Heart left ventricle (tissue), 16 donors: ENCODE measurements at regions not wholly inside any gene's neighbourhood (a gene's known extent, or its start where the extent isn't known, plus 50 kb on each side); places are given as distances from the start of the nearest gene placed in this dataset.

ENCODE experiments used
- ATAC-seq, 4 donors: fragments of 200-7000 bp; cut with Tn5 transposase; one replicate each; pipeline ENCODE4 v1.9.1; 2020 to 2022; ENCODE audit warnings: moderate library complexity in 4 of 4, mild to moderate bottlenecking in 3 of 4, moderate number of reproducible peaks in 1 of 4
- DNase-seq, 5 donors: peaks; one replicate each; pipeline ENCODE4 v3.0.0-alpha.2; 2020
- H3K27ac ChIP-seq, 12 donors: fragments of 200-600 bp; sonication (generic) in 4 of 12; one replicate each; pipeline versions ENCODE4 v1.5.0 to v1.8.0; 2016 to 2022; ENCODE audit warnings: mild to moderate bottlenecking in 2 of 12
- H3K27me3 ChIP-seq, 9 donors: fragments of 200-600 bp; sonication (generic) in 2 of 9; one replicate each; pipeline versions ENCODE4 v1.5.1 to v1.8.0; 2016 to 2022; ENCODE audit warnings: mild to moderate bottlenecking in 3 of 9
- H3K36me3 ChIP-seq, 9 donors: fragments of 200-600 bp; sonication (generic) in 2 of 9; one replicate each; pipeline versions ENCODE4 v1.5.0 to v1.8.0; 2018 to 2022; ENCODE audit warnings: mild to moderate bottlenecking in 2 of 9
- H3K4me1 ChIP-seq, 12 donors: fragments of 200-600 bp; sonication (generic) in 4 of 12; one replicate each; pipeline versions ENCODE4 v1.5.0 to v1.8.0; 2016 to 2022; ENCODE audit warnings: mild to moderate bottlenecking in 3 of 12
- H3K4me3 ChIP-seq, 12 donors: fragments of 200-600 bp; sonication (generic) in 4 of 12; one replicate each; pipeline versions ENCODE4 v1.5.0 to v1.8.0; 2017 to 2022; ENCODE audit warnings: mild to moderate bottlenecking in 9 of 12, moderate library complexity in 4 of 12
- H3K9me3 ChIP-seq, 12 donors: fragments of 200-600 bp; sonication (generic) in 4 of 12; one replicate each; pipeline versions ENCODE4 v1.5.0 to v1.8.0; 2016 to 2022; ENCODE audit warnings: mild to moderate bottlenecking in 1 of 12
- CTCF ChIP-seq, 12 donors: fragments of 200-600 bp; sonication (generic) in 4 of 12; IDR thresholded peaks; one replicate each; pipeline versions ENCODE4 v1.5.0 to v1.8.0; 2018 to 2022; ENCODE audit warnings: antibody characterized with exemption in 12 of 12, mild to moderate bottlenecking in 5 of 12
- POLR2A ChIP-seq, 2 donors: fragments of 450-650 bp; IDR thresholded peaks; one replicate each; pipeline ENCODE4 v1.6.1; 2017; ENCODE audit warnings: antibody characterized with exemption in 2 of 2, mild to moderate bottlenecking in 2 of 2, moderate library complexity in 2 of 2
- WGBS, 4 donors: extraction: QIAGEN DNeasy Blood & Tissue Kit in 2 of 4; methylation state at CpG; one replicate each; pipeline versions ENCODE4 v1.1.5 to v1.1.7; 2013 to 2018; 5-methylcytosine and 5-hydroxymethylcytosine counted together
- intact Hi-C, 10 donors: fragments of 100-400 bp; cut with DNase I; formaldehyde crosslinking; loops; one replicate each; pipeline versions ENCODE4 v1.11.1 to v1.14.2; 2022
- donor health status: ischemic (EF 13 %, LVEDD 7.1; RV severe dilation, severe dysfunction).
- donor health status: healthy with polysubstance abuse.
- donor health status: DM: no; HTN: yes; CAD: no.
- donor health status: DM: no; HTN: no; CAD: no.
- donor health status: ischemic (EF 25% LVEDD 6.9; RV normal size, moderate dysfunction).
- donor health status: ischemic (EF 25% LVEDD 5.7; RV mildly dilated, moderate dysfunction).
- donor health status: healthy.
- donor health status: DM: yes; HTN: yes; CAD: no.
- donor health status: ischemic (EF 35%, LVEDD 5.7; RV mildly dilated, moderate dysfunction).
- donor health status: nonischemic (EF 11% LVEDD 7.7; RV severe dilation, severe dysfunction).
- donor health status: DM: yes; HTN: yes; CAD: no.
- donor health status: PGD.
- donor health status: ischemic (EF 29% LVEDD 5.4; RV normal size, mild dysfunction).
- donor health status: nonischemic (EF 23%, LVEDD 6.1; RV moderate dilation, normal function).

- 59 to 72% (median 64%) methylated on average over 7 of the region's 7 CpGs for WGBS, 4 donors
- Histone ChIP-seq H3K4me1 (peaks cover 0 to 36% (median 2%) of the 10 kb centered on the region in 12 donors), H3K36me3 (no peaks in the 10 kb centered on the region), H3K9me3 (no peaks in the 10 kb centered on the region), H3K27ac (peak overlapping the region in 1 of 12 donors; percentile 39), H3K4me3 (no peak overlapping the region), H3K27me3 (no peaks in the 10 kb centered on the region)
- intact Hi-C loops = loop anchor here in 1 of 10 donors (10.0 kb wide), 1 partner anchor 140 kb away; no protein-coding TSS in a partner anchor
- DNase-seq (no peak), ATAC-seq (peak in 2 of 4 donors; percentile 29 to 33)
- TF ChIP-seq CTCF (IDR thresholded peaks at IDR 0.05) = no peak
- no peak for TF ChIP-seq POLR2A (IDR thresholded peaks at IDR 0.05)
Measured at GRCh38 chr5:56564541-56565282, 250.6 kb upstream of the MAP3K1 start.

GRCh38 chr5:56561455-56561854 lies 253.9 kb upstream of the MAP3K1 start:
- intact Hi-C loops = loop anchor here in 1 of 10 donors (10.0 kb wide), 1 partner anchor 137 kb away; no protein-coding TSS in a partner anchor
- H3K4me1 ChIP-seq = peaks cover 0 to 25% (median 1%) of the 10 kb centered on the region in 12 donors
- WGBS, 4 donors = 82 to 87% (median 84%) methylated on average over 2 of the region's 2 CpGs
- no peaks in the 10 kb centered on the region for H3K9me3 ChIP-seq
- TF ChIP-seq POLR2A (IDR thresholded peaks at IDR 0.05) (no peak), CTCF (IDR thresholded peaks at IDR 0.05) (no peak)
- H3K36me3 ChIP-seq = no peaks in the 10 kb centered on the region
- H3K4me3 ChIP-seq = no peak overlapping the region
- H3K27me3 ChIP-seq = no peaks in the 10 kb centered on the region
- H3K27ac ChIP-seq = no peak overlapping the region
- ATAC-seq (no peak), DNase-seq (no peak)

GRCh38 chr5:56558131-56558745 lies 257.1 kb upstream of the MAP3K1 start:
- no peak for TF ChIP-seq CTCF (IDR thresholded peaks at IDR 0.05)
- TF ChIP-seq POLR2A (IDR thresholded peaks at IDR 0.05) = no peak
- ATAC-seq = no peak
- no peaks in the 10 kb centered on the region for H3K27me3 ChIP-seq
- no peak for DNase-seq
- intact Hi-C loops = no loop called here
- no peaks in the 10 kb centered on the region for H3K9me3 ChIP-seq
- no peaks in the 10 kb centered on the region for H3K36me3 ChIP-seq
- no peaks in the 10 kb centered on the region for H3K4me1 ChIP-seq
- WGBS, 4 donors = 73 to 89% (median 77%) methylated on average over 4 of the region's 4 CpGs
- no peak overlapping the region for H3K27ac ChIP-seq
- H3K4me3 ChIP-seq = no peak overlapping the region

GRCh38 chr5:56557198-56557597 lies 258.2 kb upstream of the MAP3K1 start:
- DNase-seq (no peak), ATAC-seq (no peak)
- TF ChIP-seq POLR2A (IDR thresholded peaks at IDR 0.05) (no peak), CTCF (IDR thresholded peaks at IDR 0.05) (no peak)
- intact Hi-C loops = no loop called here
- Histone ChIP-seq H3K36me3 (no peaks in the 10 kb centered on the region), H3K27me3 (no peaks in the 10 kb centered on the region), H3K9me3 (no peaks in the 10 kb centered on the region), H3K27ac (no peak overlapping the region), H3K4me3 (no peak overlapping the region), H3K4me1 (peaks cover 0 to 7% (median 0%) of the 10 kb centered on the region in 12 donors)
- WGBS, 4 donors = 69 to 74% (median 71%) methylated on average over 3 of the region's 3 CpGs
